ENCODE measurements at regions not wholly inside any gene's neighbourhood (a gene's known extent, or its start where the extent isn't known, plus 50 kb on each side); places are given as distances from the start of the nearest gene placed in this dataset.

GRCh38 chr2:67652679-67653078 lies 255.5 kb downstream of the ETAA1 start:
- Histone ChIP-seq H3K36me3 (ENCODE audit: insufficient read depth, low read length) (no peaks in the 10 kb centered on the region), H3F3A (ENCODE audit: insufficient read depth, low read length, poor library complexity, severe bottlenecking) (no peaks in the 10 kb centered on the region), H3K27ac (ENCODE audit: low read length) (no peak overlapping the region), H3K9me3 (ENCODE audit: low read length) (no peaks in the 10 kb centered on the region), H3K27me3 (ENCODE audit: insufficient read depth, low read depth, low read length) (no peaks in the 10 kb centered on the region), H4K20me1 (ENCODE audit: insufficient read depth) (no peaks in the 10 kb centered on the region), H3K79me2 (replicated peaks; ENCODE audit: insufficient read depth, low read length) (no peaks in the 10 kb centered on the region), H2AFZ (ENCODE audit: low read depth, low read length) (no peak overlapping the region), H3K9ac (ENCODE audit: low read length) (no peak overlapping the region), H3K9me2 (ENCODE audit: insufficient read depth, low read length) (no peaks in the 10 kb centered on the region), H3K4me3 (ENCODE audit: low read length) (no peak overlapping the region), H3K4me2 (ENCODE audit: low read length) (no peak overlapping the region)
- no peak for TF ChIP-seq TAF1 (IDR thresholded peaks at IDR 0.05; ENCODE audit: low read depth)
- TF ChIP-seq SMC3 (conservative IDR thresholded peaks at IDR 0.05; ENCODE audit: poor library complexity) = no peak
- no peak for TF ChIP-seq MXI1 (conservative IDR thresholded peaks at IDR 0.05; ENCODE audit: poor library complexity, severe bottlenecking)
- TF ChIP-seq EP300 (conservative IDR thresholded peaks at IDR 0.05; ENCODE audit: poor library complexity, severe bottlenecking) = no peak
- no peak for TF ChIP-seq POLR2AphosphoS5 (IDR thresholded peaks at IDR 0.05)

- Histone ChIP-seq H3K36me3 (ENCODE audit: insufficient read depth, low read length) (no peaks in the 10 kb centered on the region), H3K79me2 (replicated peaks; ENCODE audit: insufficient read depth, low read length) (no peaks in the 10 kb centered on the region), H3K27me3 (ENCODE audit: insufficient read depth, low read depth, low read length) (no peaks in the 10 kb centered on the region), H3K9me2 (ENCODE audit: insufficient read depth, low read length) (no peaks in the 10 kb centered on the region), H3K4me2 (ENCODE audit: low read length) (no peak overlapping the region), H3K27ac (ENCODE audit: low read length) (no peak overlapping the region), H3K4me3 (ENCODE audit: low read length) (no peak overlapping the region), H4K20me1 (ENCODE audit: insufficient read depth) (no peaks in the 10 kb centered on the region), H3K9me3 (ENCODE audit: low read length) (no peaks in the 10 kb centered on the region), H3F3A (ENCODE audit: insufficient read depth, low read length, poor library complexity, severe bottlenecking) (no peaks in the 10 kb centered on the region), H3K9ac (ENCODE audit: low read length) (no peak overlapping the region), H2AFZ (ENCODE audit: low read depth, low read length) (no peak overlapping the region)
- TF ChIP-seq RAD21 (conservative IDR thresholded peaks at IDR 0.05) (no peak), POLR2AphosphoS5 (IDR thresholded peaks at IDR 0.05) (no peak), EP300 (conservative IDR thresholded peaks at IDR 0.05; ENCODE audit: poor library complexity, severe bottlenecking) (no peak), MXI1 (conservative IDR thresholded peaks at IDR 0.05; ENCODE audit: poor library complexity, severe bottlenecking) (no peak)
These were observed 259.7 kb downstream of the ETAA1 start for GRCh38 chr2:67656875-67657274.

GRCh38 chr2:67658820-67659219 lies 261.7 kb downstream of the ETAA1 start:
- Histone ChIP-seq H4K20me1 (ENCODE audit: insufficient read depth) (no peaks in the 10 kb centered on the region), H3K27me3 (ENCODE audit: insufficient read depth, low read depth, low read length) (no peaks in the 10 kb centered on the region), H3K9me2 (ENCODE audit: insufficient read depth, low read length) (no peaks in the 10 kb centered on the region), H3K4me2 (ENCODE audit: low read length) (no peak overlapping the region), H2AFZ (ENCODE audit: low read depth, low read length) (no peak overlapping the region), H3K9ac (ENCODE audit: low read length) (no peak overlapping the region), H3F3A (ENCODE audit: insufficient read depth, low read length, poor library complexity, severe bottlenecking) (no peaks in the 10 kb centered on the region), H3K9me3 (ENCODE audit: low read length) (no peaks in the 10 kb centered on the region), H3K79me2 (replicated peaks; ENCODE audit: insufficient read depth, low read length) (no peaks in the 10 kb centered on the region), H3K36me3 (ENCODE audit: insufficient read depth, low read length) (no peaks in the 10 kb centered on the region), H3K4me3 (ENCODE audit: low read length) (no peak overlapping the region), H3K27ac (ENCODE audit: low read length) (no peak overlapping the region)
- no peak for TF ChIP-seq POLR2AphosphoS5 (IDR thresholded peaks at IDR 0.05)

- H3K9ac ChIP-seq (ENCODE audit: low read length) = no peak overlapping the region
- no peaks in the 10 kb centered on the region for H3F3A ChIP-seq (ENCODE audit: insufficient read depth, low read length, poor library complexity, severe bottlenecking)
- H3K9me2 ChIP-seq (ENCODE audit: insufficient read depth, low read length) = no peaks in the 10 kb centered on the region
- no peaks in the 10 kb centered on the region for H3K79me2 ChIP-seq (replicated peaks; ENCODE audit: insufficient read depth, low read length)
- no peak overlapping the region for H3K4me3 ChIP-seq (ENCODE audit: low read length)
- H2AFZ ChIP-seq (ENCODE audit: low read depth, low read length) = no peak overlapping the region
- H3K36me3 ChIP-seq (ENCODE audit: insufficient read depth, low read length) = no peaks in the 10 kb centered on the region
- H3K4me2 ChIP-seq (ENCODE audit: low read length) = no peak overlapping the region
- no peaks in the 10 kb centered on the region for H3K9me3 ChIP-seq (ENCODE audit: low read length)
- no peaks in the 10 kb centered on the region for H3K27me3 ChIP-seq (ENCODE audit: insufficient read depth, low read depth, low read length)
- no peaks in the 10 kb centered on the region for H4K20me1 ChIP-seq (ENCODE audit: insufficient read depth)
- no peak overlapping the region for H3K27ac ChIP-seq (ENCODE audit: low read length)
- TF ChIP-seq EP300 (conservative IDR thresholded peaks at IDR 0.05; ENCODE audit: poor library complexity, severe bottlenecking) (no peak), POLR2AphosphoS5 (IDR thresholded peaks at IDR 0.05) (no peak), TAF1 (IDR thresholded peaks at IDR 0.05; ENCODE audit: low read depth) (no peak), RAD21 (conservative IDR thresholded peaks at IDR 0.05) (no peak), MXI1 (conservative IDR thresholded peaks at IDR 0.05; ENCODE audit: poor library complexity, severe bottlenecking) (no peak), SMC3 (conservative IDR thresholded peaks at IDR 0.05; ENCODE audit: poor library complexity) (no peak), REST (IDR thresholded peaks at IDR 0.05; ENCODE audit: borderline replicate concordance) (no peak), CTCF (IDR thresholded peaks at IDR 0.05; ENCODE audit: poor library complexity, severe bottlenecking) (no peak), EZH2 (IDR thresholded peaks at IDR 0.05; ENCODE audit: borderline replicate concordance, insufficient read depth, low read length, poor library complexity, severe bottlenecking) (no peak)
These were observed 263.0 kb downstream of the ETAA1 start for GRCh38 chr2:67660015-67660602.

Measured in neural cell (in vitro differentiated cells).